HG03066 (cell line): ENCODE measurements at regions not wholly inside any gene's neighbourhood (a gene's known extent, or its start where the extent isn't known, plus 50 kb on each side); places are given as distances from the start of the nearest gene placed in this dataset.
"Not testable (repeated sequence)": the region's sequence is repeated elsewhere in the genome, so short reads cannot be mapped to it uniquely, and the experiment has no call there.

Experiments
- ATAC-seq: cut with Tn5 transposase; IDR thresholded peaks from one replicate; pipeline ENCODE4 v1.9.1; 2021; ENCODE audit warnings: low read depth; ENCODE audit not compliant: unreplicated experiment

- ATAC-seq: no peak
Measured at GRCh38 chr1:88298506-88298905, 385.6 kb upstream of the PKN2 start.

GRCh38 chr1:88300752-88301263 is 383.3 kb upstream of the PKN2 start:
- no peak for ATAC-seq

- ATAC-seq: no peak
Measured at GRCh38 chr1:88302843-88303486, 381.1 kb upstream of the PKN2 start.

GRCh38 chr1:88311265-88311664 is 372.8 kb upstream of the PKN2 start:
- no peak for ATAC-seq

- ATAC-seq: no peak
Measured at GRCh38 chr1:88311907-88312306, 372.2 kb upstream of the PKN2 start.

GRCh38 chr1:88317396-88317795 is 366.7 kb upstream of the PKN2 start:
- no peak for ATAC-seq

- no peak for ATAC-seq
Measured at GRCh38 chr1:88318740-88319139, 365.3 kb upstream of the PKN2 start.

- ATAC-seq: no peak
Measured at GRCh38 chr1:88320291-88320690, 363.8 kb upstream of the PKN2 start.

- no peak for ATAC-seq
Measured at GRCh38 chr1:88321706-88322105, 362.4 kb upstream of the PKN2 start.

- no peak for ATAC-seq
Measured at GRCh38 chr1:88324899-88325298, 359.2 kb upstream of the PKN2 start.

GRCh38 chr1:88327391-88328267 is 356.4 kb upstream of the PKN2 start:
- no peak for ATAC-seq

- no peak for ATAC-seq
Measured at GRCh38 chr1:88330201-88330600, 353.9 kb upstream of the PKN2 start.

- ATAC-seq: no peak
Measured at GRCh38 chr1:88333086-88333695, 350.9 kb upstream of the PKN2 start.

- ATAC-seq: no peak
Measured at GRCh38 chr1:88341447-88341846, 342.6 kb upstream of the PKN2 start.

GRCh38 chr1:88342081-88342480 is 342.0 kb upstream of the PKN2 start:
- ATAC-seq: not testable (repeated sequence)

- no peak for ATAC-seq
Measured at GRCh38 chr1:88350648-88351047, 333.4 kb upstream of the PKN2 start.

GRCh38 chr1:88351960-88352359 is 332.1 kb upstream of the PKN2 start:
- ATAC-seq: no peak

- ATAC-seq: no peak
Measured at GRCh38 chr1:88354256-88354655, 329.8 kb upstream of the PKN2 start.

- ATAC-seq: no peak
Measured at GRCh38 chr1:88357729-88358128, 326.3 kb upstream of the PKN2 start.

GRCh38 chr1:88371436-88372023 is 312.5 kb upstream of the PKN2 start:
- ATAC-seq: no peak

GRCh38 chr1:88375977-88376376 is 308.1 kb upstream of the PKN2 start:
- ATAC-seq: no peak
